ENCODE measurements at regions not wholly inside any gene's neighbourhood (a gene's known extent, or its start where the extent isn't known, plus 50 kb on each side); places are given as distances from the start of the nearest gene placed in this dataset.

DNA sequence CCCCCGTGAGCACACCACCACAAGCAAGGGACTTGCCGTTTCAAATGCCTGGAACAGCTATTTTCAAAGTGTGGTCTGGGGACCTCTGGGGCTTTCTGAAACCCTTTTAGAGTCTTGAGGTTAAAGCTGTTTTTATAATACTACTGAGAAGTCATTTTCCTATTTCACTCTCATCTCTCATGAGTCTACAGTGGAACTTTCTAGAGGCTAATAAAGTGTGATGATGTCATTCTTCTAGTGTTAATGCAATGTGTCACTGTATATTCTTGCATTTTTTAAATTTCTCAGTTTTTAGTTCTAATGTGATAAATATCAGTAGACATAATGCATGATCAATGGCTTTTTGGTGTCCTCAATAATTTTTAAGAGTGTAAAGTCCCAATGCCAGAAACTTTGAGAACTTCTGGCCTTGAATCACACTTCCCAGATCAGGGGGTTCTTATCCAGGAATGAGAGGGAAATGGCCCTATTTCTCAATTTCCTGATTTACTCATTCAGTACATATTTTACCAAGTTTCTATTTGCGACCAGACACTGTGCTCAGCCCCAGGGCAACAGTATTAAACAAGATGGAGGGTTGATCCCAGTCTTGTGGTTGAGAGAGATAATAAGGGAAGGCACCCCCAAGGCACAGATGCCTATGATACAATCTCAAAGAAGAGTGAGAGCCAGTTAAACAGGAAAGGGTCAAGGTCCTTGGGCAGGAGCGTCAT lies 444.0 kb downstream of the HS3ST3B1 start:
- Histone ChIP-seq H3K4me3 (no peak overlapping the region), H3K27me3 (no peaks in the 10 kb centered on the region), H3K27ac (no peak overlapping the region), H3K9me3 (no peaks in the 10 kb centered on the region), H3K4me1 (no peaks in the 10 kb centered on the region), H3K36me3 (no peaks in the 10 kb centered on the region)
- ATAC-seq: peak in 1 of 4 donors; percentile 58
- 73% methylated on average over 4 of the region's 4 CpGs for WGBS (ENCODE audit: insufficient coverage, low coverage, low lambda C conversion rate, missing lambda C conversion rate)
- DNase-seq: no peak
- TF ChIP-seq, protein P1, sequence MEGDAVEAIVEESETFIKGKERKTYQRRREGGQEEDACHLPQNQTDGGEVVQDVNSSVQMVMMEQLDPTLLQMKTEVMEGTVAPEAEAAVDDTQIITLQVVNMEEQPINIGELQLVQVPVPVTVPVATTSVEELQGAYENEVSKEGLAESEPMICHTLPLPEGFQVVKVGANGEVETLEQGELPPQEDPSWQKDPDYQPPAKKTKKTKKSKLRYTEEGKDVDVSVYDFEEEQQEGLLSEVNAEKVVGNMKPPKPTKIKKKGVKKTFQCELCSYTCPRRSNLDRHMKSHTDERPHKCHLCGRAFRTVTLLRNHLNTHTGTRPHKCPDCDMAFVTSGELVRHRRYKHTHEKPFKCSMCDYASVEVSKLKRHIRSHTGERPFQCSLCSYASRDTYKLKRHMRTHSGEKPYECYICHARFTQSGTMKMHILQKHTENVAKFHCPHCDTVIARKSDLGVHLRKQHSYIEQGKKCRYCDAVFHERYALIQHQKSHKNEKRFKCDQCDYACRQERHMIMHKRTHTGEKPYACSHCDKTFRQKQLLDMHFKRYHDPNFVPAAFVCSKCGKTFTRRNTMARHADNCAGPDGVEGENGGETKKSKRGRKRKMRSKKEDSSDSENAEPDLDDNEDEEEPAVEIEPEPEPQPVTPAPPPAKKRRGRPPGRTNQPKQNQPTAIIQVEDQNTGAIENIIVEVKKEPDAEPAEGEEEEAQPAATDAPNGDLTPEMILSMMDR (IDR thresholded peaks at IDR 0.05): no peak
- no peak for TF ChIP-seq POLR2A (IDR thresholded peaks at IDR 0.05)
- intact Hi-C loops (cut with DNase I): no loop called here

DNA sequence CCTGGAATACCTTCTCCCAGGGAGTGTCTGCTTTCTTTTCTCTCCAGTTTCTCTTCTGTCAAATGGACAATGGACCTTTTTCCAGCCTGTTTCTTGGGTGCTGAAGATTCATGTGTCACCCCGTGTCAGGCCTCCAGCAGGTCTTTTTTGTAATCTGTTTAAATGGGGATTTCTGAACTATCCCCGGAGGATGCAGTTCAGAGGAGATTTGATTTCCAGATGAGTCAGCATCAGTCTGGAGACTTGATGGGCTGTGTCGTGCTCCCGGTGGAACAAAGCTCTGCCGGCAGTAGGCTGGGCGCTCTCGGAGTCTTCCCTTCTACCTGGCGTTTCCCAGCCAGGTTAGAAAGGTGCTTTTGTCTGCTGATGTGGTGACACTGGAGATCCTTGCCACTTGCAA lies 440.6 kb downstream of the HS3ST3B1 start:
- intact Hi-C loops (cut with DNase I): no loop called here
- H3K4me1 ChIP-seq: peaks cover 0 to 7% (median 2%) of the 10 kb centered on the region in 4 donors
- ATAC-seq (no peak), DNase-seq (no peak)
- WGBS (ENCODE audit: insufficient coverage, low coverage, low lambda C conversion rate, missing lambda C conversion rate): 83% methylated on average over 8 of the region's 8 CpGs
- H3K36me3 ChIP-seq: no peaks in the 10 kb centered on the region
- H3K27me3 ChIP-seq: no peaks in the 10 kb centered on the region
- no peak overlapping the region for H3K4me3 ChIP-seq
- no peak overlapping the region for H3K27ac ChIP-seq
- TF ChIP-seq, protein P1 (IDR thresholded peaks at IDR 0.05): no peak
- TF ChIP-seq POLR2A (IDR thresholded peaks at IDR 0.05): no peak
- no peaks in the 10 kb centered on the region for H3K9me3 ChIP-seq

- no peak overlapping the region for H3K4me3 ChIP-seq
- H3K36me3 ChIP-seq: no peaks in the 10 kb centered on the region
- H3K27me3 ChIP-seq: no peaks in the 10 kb centered on the region
- intact Hi-C loops (cut with DNase I): no loop called here
- peak overlapping the region in 1 of 3 donors; percentile 1 for H3K27ac ChIP-seq
- H3K9me3 ChIP-seq: no peaks in the 10 kb centered on the region
- ATAC-seq (no peak), DNase-seq (no peak)
- 67% methylated on average over 8 of the region's 8 CpGs for WGBS (ENCODE audit: insufficient coverage, low coverage, low lambda C conversion rate, missing lambda C conversion rate)
- peaks cover 0 to 7% (median 2%) of the 10 kb centered on the region in 4 donors for H3K4me1 ChIP-seq
- TF ChIP-seq, protein P1 (IDR thresholded peaks at IDR 0.05): no peak
- TF ChIP-seq POLR2A (IDR thresholded peaks at IDR 0.05): no peak
Observed at GRCh38 chr17:14739656-14740431, 439.0 kb downstream of the HS3ST3B1 start.

- Histone ChIP-seq H3K36me3 (no peaks in the 10 kb centered on the region), H3K4me1 (peaks cover 0 to 7% (median 2%) of the 10 kb centered on the region in 4 donors), H3K9me3 (no peaks in the 10 kb centered on the region), H3K27ac (peak overlapping the region; percentile 52 to 90 (median 78)), H3K27me3 (no peaks in the 10 kb centered on the region), H3K4me3 (peak overlapping the region in 1 of 3 donors; percentile 3)
- WGBS (ENCODE audit: insufficient coverage, low coverage, low lambda C conversion rate, missing lambda C conversion rate): 83% methylated on average over 7 of the region's 7 CpGs
- DNase-seq (peak in 1 of 3 donors; percentile 30), ATAC-seq (peak; percentile 6 to 20 (median 14))
- TF ChIP-seq POLR2A (IDR thresholded peaks at IDR 0.05): no peak
- TF ChIP-seq, protein P1 (IDR thresholded peaks at IDR 0.05): no peak
- intact Hi-C loops (cut with DNase I): no loop called here
Observed at GRCh38 chr17:14738652-14738988, 437.7 kb downstream of the HS3ST3B1 start.

Measured in right lobe of liver (tissue), 6 donors.